GM12878 (cell line): ENCODE measurements at regions not wholly inside any gene's neighbourhood (a gene's known extent, or its start where the extent isn't known, plus 50 kb on each side); places are given as distances from the start of the nearest gene placed in this dataset.

Experiments used
- ATAC-seq: fragments of 200-7000 bp; cut with Tn5 transposase; 3 replicates; pipeline ENCODE4 v1.9.1; 2020; ENCODE audit warnings: mild to moderate bottlenecking, moderate library complexity
- BruUV-seq: library from RNA; stranded (reverse); fragments of 400-500 nt; replicated peaks from 2 replicates; lab custom pipeline; 2021; lab: Mats Ljungman, UMichigan
- CTCF ChIA-PET: fragments of 300-600 bp; sonication (Branson Sonifier 250); formaldehyde crosslinking; extraction: SDS; loops from one replicate; lab custom pipeline; 2021; ENCODE audit warnings: inconsistent platforms; lab: Yijun Ruan, JAX
- POLR2A ChIA-PET: fragments of 350-600 bp; formaldehyde crosslinking; extraction: SDS; loops from one replicate; lab custom pipeline; 2021; ENCODE audit warnings: inconsistent platforms; lab: Charles Lee
- RAD21 ChIA-PET: fragments of 300-600 bp; sonication (Branson Sonifier 250); formaldehyde crosslinking; loops from one replicate; lab custom pipeline; 2023; ENCODE audit warnings: antibody characterized with exemption; ENCODE audit not compliant: unreplicated experiment; lab: Charles Lee
- SMC1A ChIA-PET: fragments of 300-600 bp; sonication (Branson Sonifier 250); formaldehyde crosslinking; loops from one replicate; lab custom pipeline; 2023; ENCODE audit not compliant: unreplicated experiment, uncharacterized antibody; lab: Charles Lee
- DNase-seq: peaks from one replicate; pipeline ENCODE4 v3.0.0-alpha.2; 2011; ENCODE audit warnings: low read depth, low spot score
- FAIRE-seq: peaks from 3 replicates; lab custom pipeline; 2011; peaks lifted over from hg19 to GRCh38; lab: Jason Lieb, UNC
- H2AFZ ChIP-seq: 2 replicates; pipeline ENCODE4 v1.6.0; 2011; ENCODE audit warnings: low read depth, low read length, control low read depth; ENCODE audit not compliant: control insufficient read depth
- H3K27ac ChIP-seq: 2 replicates; pipeline ENCODE4 v1.5.1; 2011; ENCODE audit warnings: control low read depth; ENCODE audit not compliant: control insufficient read depth, insufficient read depth
- H3K27me3 ChIP-seq, 2 experiments: replicated peaks in 1 of 2; 2 replicates each; pipeline versions ENCODE4 v1.6.0 to v1.6.1; 2011; ENCODE audit warnings: low read length in 1 of 2; ENCODE audit not compliant: control insufficient read depth in 2 of 2, insufficient read depth in 2 of 2
- H3K36me3 ChIP-seq, 2 experiments: 2 replicates each; pipeline ENCODE4 v1.5.1; 2011; ENCODE audit warnings: low read length in 1 of 2; ENCODE audit not compliant: control insufficient read depth in 2 of 2, insufficient read depth in 2 of 2
- H3K4me1 ChIP-seq: 2 replicates; pipeline ENCODE4 v1.6.1; 2011; ENCODE audit warnings: mild to moderate bottlenecking, low read length, moderate library complexity, mixed read lengths; ENCODE audit not compliant: control insufficient read depth, insufficient read depth
- H3K4me2 ChIP-seq: 2 replicates; pipeline ENCODE4 v1.6.0; 2011; ENCODE audit warnings: control low read depth; ENCODE audit not compliant: control insufficient read depth, insufficient read depth
- H3K4me3 ChIP-seq: fragments of 200-600 bp; sonication (generic); 2 replicates; pipeline ENCODE4 v1.5.1; 2016
- H3K79me2 ChIP-seq: 2 replicates; pipeline ENCODE4 v1.6.0; 2011; ENCODE audit warnings: low read length; ENCODE audit not compliant: control insufficient read depth, insufficient read depth
- H3K9ac ChIP-seq: 2 replicates; pipeline ENCODE4 v1.8.0; 2011; ENCODE audit warnings: low read length, control low read depth, mixed read lengths; ENCODE audit not compliant: control insufficient read depth, insufficient read depth
- H3K9me3 ChIP-seq: replicated peaks from 3 replicates; pipeline ENCODE4 v1.5.1; 2011; ENCODE audit warnings: mild to moderate bottlenecking, low read length; ENCODE audit not compliant: control insufficient read depth, insufficient read depth
- H4K20me1 ChIP-seq: 2 replicates; pipeline ENCODE4 v1.6.0; 2011; ENCODE audit not compliant: control insufficient read depth, insufficient read depth
- ATF7 ChIP-seq: fragments of 450-650 bp; IDR thresholded peaks from 2 replicates; pipeline ENCODE4 v1.6.1; 2016; ENCODE audit warnings: low read depth, mild to moderate bottlenecking
- BMI1 ChIP-seq: fragments of 450-650 bp; IDR thresholded peaks from 2 replicates; pipeline ENCODE4 v1.6.1; 2016; ENCODE audit warnings: mild to moderate bottlenecking, moderate library complexity, borderline replicate concordance
- E2F4 ChIP-seq: IDR thresholded peaks from 2 replicates; pipeline ENCODE4 v1.6.1; 2012; ENCODE audit warnings: low read depth, low read length, improper control_type of control experiment
- EGR1 ChIP-seq, 2 experiments: IDR thresholded peaks; 1 replicate in 1 of 2; 2 replicates in 1 of 2; pipeline ENCODE4 v1.6.1; 2011 to 2012; ENCODE audit warnings: low read depth in 2 of 2, low read length in 2 of 2, borderline replicate concordance in 1 of 2, mild to moderate bottlenecking in 1 of 2, moderate library complexity in 1 of 2
- ESRRA ChIP-seq: IDR thresholded peaks from 2 replicates; pipeline ENCODE4 v1.6.1; 2012; ENCODE audit warnings: mild to moderate bottlenecking, low read length, improper control_type of control experiment
- EZH2 ChIP-seq: IDR thresholded peaks from 2 replicates; pipeline ENCODE4 v1.6.1; 2012; ENCODE audit warnings: low read depth, mild to moderate bottlenecking, control low read depth, inconsistent platforms, low read length, borderline replicate concordance; ENCODE audit not compliant: control insufficient read depth
- HDAC6 ChIP-seq: fragments of 200-600 bp; sonication (generic); IDR thresholded peaks from one replicate; pipeline ENCODE4 v1.8.0; 2017; ENCODE audit warnings: antibody characterized with exemption; ENCODE audit not compliant: unreplicated experiment
- JUNB ChIP-seq: IDR thresholded peaks from 2 replicates; pipeline ENCODE4 v1.6.1; 2016; ENCODE audit warnings: antibody characterized with exemption, mild to moderate bottlenecking
- KDM1A ChIP-seq: fragments of 200-600 bp; sonication (generic); IDR thresholded peaks from 2 replicates; pipeline ENCODE4 v1.6.1; 2016; ENCODE audit warnings: borderline replicate concordance
- MXI1 ChIP-seq: fragments of 150-350 bp; IDR thresholded peaks from 2 replicates; pipeline ENCODE4 v1.6.1; 2011; ENCODE audit warnings: low read depth, mild to moderate bottlenecking, inconsistent platforms, low read length, improper control_type of control experiment
- NFXL1 ChIP-seq: fragments of 450-650 bp; IDR thresholded peaks from 2 replicates; pipeline ENCODE4 v1.6.1; 2017; ENCODE audit warnings: antibody characterized with exemption, mild to moderate bottlenecking, borderline replicate concordance
- RAD21 ChIP-seq: IDR thresholded peaks from 2 replicates; pipeline ENCODE4 v1.6.1; 2011; ENCODE audit warnings: mild to moderate bottlenecking, low read depth, low read length, moderate library complexity; ENCODE audit not compliant: insufficient read depth
- SP1 ChIP-seq: IDR thresholded peaks from one replicate; pipeline ENCODE4 v1.6.1; 2011; ENCODE audit warnings: low read depth, low read length
- TAF1 ChIP-seq: IDR thresholded peaks from 2 replicates; pipeline ENCODE4 v1.6.1; 2011; ENCODE audit warnings: mild to moderate bottlenecking, low read depth, low read length, borderline replicate concordance
- TCF3 ChIP-seq: IDR thresholded peaks from 2 replicates; pipeline ENCODE4 v1.6.1; 2012; ENCODE audit warnings: low read depth, mild to moderate bottlenecking, low read length, borderline replicate concordance; ENCODE audit not compliant: insufficient read depth
- WGBS: methylation state at CpG from one replicate; pipeline ENCODE4 v1.1.6; 2016; ENCODE audit warnings: low lambda C conversion rate; ENCODE audit not compliant: insufficient replicate concordance, insufficient coverage; ENCODE audit errors: missing lambda C conversion rate; 5-methylcytosine and 5-hydroxymethylcytosine counted together
- in situ Hi-C: fragments of 300-500 bp; cut with MboI; formaldehyde crosslinking; loops from 9 replicates; pipeline ENCODE4 v1.14.3; 2018; ENCODE audit warnings: mixed read lengths
- intact Hi-C: fragments of 100-400 bp; cut with micrococcal nuclease; formaldehyde crosslinking; loops from one replicate; pipeline ENCODE4 v1.14.2; 2022; ENCODE audit not compliant: unreplicated experiment

DNA sequence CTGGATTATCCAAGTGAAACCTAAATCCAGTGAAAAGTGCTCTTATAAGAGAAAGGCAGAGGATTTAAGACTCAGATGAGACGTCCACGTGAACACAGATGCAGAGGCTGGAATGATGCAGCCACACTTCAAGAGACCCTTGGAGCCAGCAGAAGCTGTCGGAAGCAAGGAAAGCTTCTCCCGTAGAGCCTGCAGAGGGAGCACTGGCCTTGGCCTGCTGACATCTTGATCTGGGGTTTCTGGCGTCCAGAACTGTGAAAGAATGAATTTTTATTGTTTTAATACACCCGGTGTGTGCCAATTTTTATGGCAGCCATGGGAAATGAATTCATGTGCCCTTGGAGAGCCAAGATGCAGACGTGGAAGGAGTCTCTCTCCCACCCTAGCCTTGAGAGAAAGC, 407.0 kb upstream of the B3GAT1 start:
- RAD21 ChIA-PET = no interaction called here

DNA sequence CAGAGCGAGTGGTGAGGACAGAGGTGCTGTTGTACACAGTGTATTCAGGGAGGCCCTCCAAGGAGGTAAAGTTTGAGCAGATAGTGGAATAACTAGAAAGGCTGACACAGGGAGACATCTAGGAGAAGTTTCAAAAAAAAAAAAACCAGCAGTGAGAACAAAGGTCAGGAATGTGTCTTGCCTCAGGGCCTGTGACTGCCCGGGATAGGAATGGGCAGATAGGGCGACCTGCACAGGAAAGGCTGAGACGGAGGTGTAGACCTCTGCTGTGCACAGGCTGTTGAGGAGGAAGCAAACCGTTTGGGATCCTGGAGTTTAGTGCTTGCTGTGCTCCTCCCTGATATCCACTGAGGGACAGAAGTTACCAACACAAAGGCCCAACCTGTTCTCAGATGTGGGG, 406.5 kb upstream of the B3GAT1 start:
- intact Hi-C loops (no loop called here), in situ Hi-C loops (no loop called here)

More for the DNA sequence above, 407.0 kb upstream of the B3GAT1 start:
- Histone ChIP-seq H4K20me1 (no peaks in the 10 kb centered on the region), H2AFZ (no peak overlapping the region), H3K36me3 (no peaks in the 10 kb centered on the region), H3K27me3 (peaks cover 0 to 2% of the 10 kb centered on the region in 2 experiments; a peak in 2 of 4 replicates), H3K4me1 (no peaks in the 10 kb centered on the region), H3K9me3 (no peaks in the 10 kb centered on the region), H3K4me2 (no peak overlapping the region), H3K4me3 (no peak overlapping the region), H3K27ac (no peak overlapping the region), H3K9ac (no peak overlapping the region), H3K79me2 (no peaks in the 10 kb centered on the region)
- intact Hi-C loops = no loop called here
- ChIA-PET POLR2A (no interaction called here), SMC1A (no interaction called here), CTCF (no interaction called here)
- in situ Hi-C loops = no loop called here
- FAIRE-seq = no peak
- ATAC-seq = no peak
- WGBS = 22% methylated on average over 7 of the region's 7 CpGs
- no peak for DNase-seq
- no TSS peak for BruUV-seq
- no peak for TF ChIP-seq MXI1

More for the DNA sequence above, 406.5 kb upstream of the B3GAT1 start:
- no peaks in the 10 kb centered on the region for H3K4me1 ChIP-seq
- no peak for DNase-seq
- H2AFZ ChIP-seq = no peak overlapping the region
- TF ChIP-seq TAF1 = no peak
- no peak for TF ChIP-seq HDAC6
- no peak for TF ChIP-seq JUNB
- no peak for TF ChIP-seq SP1
- no peak for TF ChIP-seq BMI1
- no peak for TF ChIP-seq TCF3
- TF ChIP-seq ATF7 = no peak
- no peak for TF ChIP-seq EGR1 (IDR thresholded peaks at IDR 0.05; ENCODE audit: borderline replicate concordance in 1 of 2, low read depth in 2 of 2, low read length in 2 of 2)
- no peak for TF ChIP-seq KDM1A
- no peak for TF ChIP-seq RAD21
- no peak for TF ChIP-seq ESRRA
- TF ChIP-seq EZH2 = no peak
- TF ChIP-seq E2F4 = no peak
- no peak for TF ChIP-seq NFXL1
- TF ChIP-seq, all 136 proteins: peak for 0
- Histone ChIP-seq H3K4me3 (no peak overlapping the region), H3K79me2 (no peaks in the 10 kb centered on the region), H3K36me3 (no peaks in the 10 kb centered on the region), H3K9me3 (no peaks in the 10 kb centered on the region), H3K27me3 (peaks cover 0 to 2% of the 10 kb centered on the region in 2 experiments; a peak in 1 of 4 replicates), H3K27ac (no peak overlapping the region), H4K20me1 (no peaks in the 10 kb centered on the region), H3K4me2 (no peak overlapping the region), H3K9ac (no peak overlapping the region)
- BruUV-seq = no TSS peak
- no peak for ATAC-seq
- RAD21 ChIA-PET = no interaction called here
- SMC1A ChIA-PET = no interaction called here
- CTCF ChIA-PET = no interaction called here
- WGBS = 5% methylated on average over 5 of the region's 5 CpGs
- FAIRE-seq = no peak
- POLR2A ChIA-PET = no interaction called here
